CD4-positive, alpha-beta T cell (primary cell): ENCODE measurements at regions not wholly inside any gene's neighbourhood (a gene's known extent, or its start where the extent isn't known, plus 50 kb on each side); places are given as distances from the start of the nearest gene placed in this dataset.

Experiments
- ATAC-seq: fragments of 200-7000 bp; cut with Tn5 transposase; one replicate; pipeline ENCODE4 v1.10.0; 2022; ENCODE audit warnings: mild to moderate bottlenecking; ENCODE audit not compliant: poor library complexity
- CTCF ChIA-PET: fragments of 350-600 bp; sonication (Branson Sonifier 250); formaldehyde crosslinking; loops from one replicate; lab custom pipeline; 2021; ENCODE audit warnings: antibody characterized with exemption, inconsistent platforms; lab: Charles Lee
- POLR2A ChIA-PET: fragments of 350-600 bp; sonication (Branson Sonifier 250); formaldehyde crosslinking; loops from one replicate; lab custom pipeline; 2021; ENCODE audit warnings: antibody characterized with exemption, inconsistent platforms; lab: Charles Lee
- DNase-seq, 14 experiments: peaks; one replicate each; pipeline ENCODE4 v3.0.0-alpha.2; 2013 to 2020; ENCODE audit warnings: mixed read lengths in 2 of 14
- H3K27ac ChIP-seq, 2 donors: one replicate each; pipeline versions ENCODE4 v1.5.1 to v1.7.0; 2013; ENCODE audit warnings: low read length in 2 of 2, low read depth in 1 of 2, mild to moderate bottlenecking in 1 of 2
- H3K27me3 ChIP-seq, 2 experiments: 1 replicate in 1 of 2; 2 replicates in 1 of 2; pipeline versions ENCODE4 v1.6.1 to v1.7.0; 2013; ENCODE audit warnings: low read length in 2 of 2, control low read depth in 1 of 2, mild to moderate bottlenecking in 1 of 2, moderate library complexity in 1 of 2; ENCODE audit not compliant: insufficient read depth in 2 of 2, control insufficient read depth in 1 of 2
- H3K36me3 ChIP-seq: one replicate; pipeline ENCODE4 v1.6.1; 2013; ENCODE audit warnings: low read length, control low read depth; ENCODE audit not compliant: insufficient read depth
- H3K4me1 ChIP-seq: one replicate; pipeline ENCODE4 v1.6.1; 2013; ENCODE audit warnings: low read length, control low read depth; ENCODE audit not compliant: insufficient read depth
- H3K4me3 ChIP-seq: one replicate; pipeline ENCODE4 v1.5.1; 2013; ENCODE audit warnings: mild to moderate bottlenecking, low read length, moderate library complexity
- H3K9me3 ChIP-seq, 2 experiments: 1 replicate in 1 of 2; 2 replicates in 1 of 2; pipeline versions ENCODE4 v1.6.1 to v1.7.0; 2013; ENCODE audit warnings: low read length in 2 of 2, mild to moderate bottlenecking in 2 of 2, control low read depth in 1 of 2, moderate library complexity in 1 of 2; ENCODE audit not compliant: control insufficient read depth in 1 of 2, insufficient read depth in 1 of 2
- H3K27ac Mint-ChIP-seq: one replicate; pipeline ENCODE4 v1.8.0; 2020; ENCODE audit warnings: mixed read lengths
- H3K27me3 Mint-ChIP-seq: one replicate; pipeline ENCODE4 v1.8.0; 2021; ENCODE audit warnings: mixed read lengths
- H3K36me3 Mint-ChIP-seq: one replicate; pipeline ENCODE4 v1.8.0; 2021; ENCODE audit warnings: low read depth, mixed read lengths
- H3K4me1 Mint-ChIP-seq: one replicate; pipeline ENCODE4 v1.8.0; 2021; ENCODE audit warnings: low read depth, mixed read lengths
- H3K4me3 Mint-ChIP-seq: one replicate; pipeline ENCODE4 v1.8.0; 2020; ENCODE audit warnings: mild to moderate bottlenecking, mixed read lengths
- H3K9me3 Mint-ChIP-seq: one replicate; pipeline ENCODE4 v1.8.0; 2020; ENCODE audit warnings: mixed read lengths
- CTCF ChIP-seq: fragments of 200-600 bp; IDR thresholded peaks from one replicate; pipeline ENCODE4 v1.8.0; 2022; ENCODE audit warnings: antibody characterized with exemption, mild to moderate bottlenecking
- intact Hi-C, 2 experiments: fragments of 100-400 bp; cut with DNase I in 1 of 2; cut with micrococcal nuclease in 1 of 2; formaldehyde crosslinking; loops; one replicate each; pipeline versions ENCODE4 v1.15.1 to v1.9.0; 2023 to 2025; cut with DNase I, micrococcal nuclease

- no peak overlapping the region for H3K4me3 Mint-ChIP-seq
- no peaks in the 10 kb centered on the region for H3K36me3 Mint-ChIP-seq
- no peaks in the 10 kb centered on the region for H3K4me1 ChIP-seq
- ATAC-seq (no peak), DNase-seq (no peak)
- H3K4me3 ChIP-seq: no peak overlapping the region
- no peaks in the 10 kb centered on the region for H3K9me3 ChIP-seq
- no peak overlapping the region for H3K27ac ChIP-seq
- H3K27ac Mint-ChIP-seq: no peak overlapping the region
- no peaks in the 10 kb centered on the region for H3K27me3 Mint-ChIP-seq
- no peaks in the 10 kb centered on the region for H3K4me1 Mint-ChIP-seq
- CTCF ChIA-PET: interaction anchor here (1.2 kb wide), 1 partner anchor 36 kb away, joined by 3 read pairs; no protein-coding TSS in a partner anchor
- intact Hi-C loops: loop anchor here in 1 of 2 experiments (5.0 kb wide), 1 partner anchor 88 kb away; no protein-coding TSS in a partner anchor
- POLR2A ChIA-PET: no interaction called here
- TF ChIP-seq CTCF: no peak
- no peaks in the 10 kb centered on the region for H3K9me3 Mint-ChIP-seq
- no peaks in the 10 kb centered on the region for H3K36me3 ChIP-seq
- H3K27me3 ChIP-seq: no peaks in the 10 kb centered on the region
Measured at GRCh38 chrX:39834600-39834999, 263.2 kb downstream of the BCOR start.

GRCh38 chrX:39835241-39835640 is 262.5 kb downstream of the BCOR start:
- intact Hi-C loops: no loop called here
- ATAC-seq (no peak), DNase-seq (no peak)
- CTCF ChIA-PET: no interaction called here
- H3K4me3 ChIP-seq: no peak overlapping the region
- H3K9me3 Mint-ChIP-seq: no peaks in the 10 kb centered on the region
- no peak overlapping the region for H3K27ac Mint-ChIP-seq
- H3K36me3 Mint-ChIP-seq: no peaks in the 10 kb centered on the region
- POLR2A ChIA-PET: no interaction called here
- H3K4me1 ChIP-seq: no peaks in the 10 kb centered on the region
- H3K9me3 ChIP-seq: no peaks in the 10 kb centered on the region
- H3K27ac ChIP-seq: no peak overlapping the region
- H3K27me3 Mint-ChIP-seq: no peaks in the 10 kb centered on the region
- TF ChIP-seq CTCF: no peak
- no peak overlapping the region for H3K4me3 Mint-ChIP-seq
- no peaks in the 10 kb centered on the region for H3K27me3 ChIP-seq
- H3K36me3 ChIP-seq: no peaks in the 10 kb centered on the region
- no peaks in the 10 kb centered on the region for H3K4me1 Mint-ChIP-seq

- H3K27me3 ChIP-seq: no peaks in the 10 kb centered on the region
- no peak overlapping the region for H3K4me3 ChIP-seq
- Mint-ChIP-seq H3K4me1 (no peaks in the 10 kb centered on the region), H3K4me3 (no peak overlapping the region), H3K9me3 (no peaks in the 10 kb centered on the region), H3K27ac (no peak overlapping the region), H3K36me3 (no peaks in the 10 kb centered on the region), H3K27me3 (no peaks in the 10 kb centered on the region)
- no peak for DNase-seq
- ATAC-seq: no peak
- H3K27ac ChIP-seq: no peak overlapping the region
- CTCF ChIA-PET: no interaction called here
- H3K4me1 ChIP-seq: no peaks in the 10 kb centered on the region
- POLR2A ChIA-PET: interaction anchor here (1.0 kb wide), 1 partner anchor 19 kb away, joined by 4 read pairs; no protein-coding TSS in a partner anchor
- intact Hi-C loops: no loop called here
- no peaks in the 10 kb centered on the region for H3K9me3 ChIP-seq
- TF ChIP-seq CTCF: no peak
- H3K36me3 ChIP-seq: no peaks in the 10 kb centered on the region
Measured at GRCh38 chrX:39835776-39836175, 262.0 kb downstream of the BCOR start.
